Cardiac muscle cell (in vitro differentiated cells and primary cell): ENCODE measurements at regions not wholly inside any gene's neighbourhood (a gene's known extent, or its start where the extent isn't known, plus 50 kb on each side); places are given as distances from the start of the nearest gene placed in this dataset.

Experiments used
- DNase-seq, 2 donors: peaks; one replicate each; pipeline versions ENCODE4 v3.0.0 to v3.0.0-alpha.2; 2010 to 2017; ENCODE audit warnings: low read depth in 1 of 2, low spot score in 1 of 2
- H3K27ac ChIP-seq: fragments of 200-600 bp; sonication (generic); 2 replicates; pipeline ENCODE4 v1.5.1; 2016
- H3K27me3 ChIP-seq: fragments of 200-600 bp; sonication (generic); 2 replicates; pipeline ENCODE4 v1.6.0; 2016; ENCODE audit warnings: control low read depth
- H3K36me3 ChIP-seq: fragments of 200-600 bp; sonication (generic); 2 replicates; pipeline ENCODE4 v1.5.1; 2016; ENCODE audit warnings: control low read depth
- H3K4me1 ChIP-seq: fragments of 200-600 bp; sonication (generic); 2 replicates; pipeline ENCODE4 v1.8.1; 2017; ENCODE audit warnings: low read depth, mild to moderate bottlenecking, mixed run types
- H3K4me3 ChIP-seq: fragments of 200-600 bp; sonication (generic); 2 replicates; pipeline ENCODE4 v1.5.1; 2016; ENCODE audit warnings: mild to moderate bottlenecking
- H3K9me3 ChIP-seq: fragments of 200-600 bp; sonication (generic); 2 replicates; pipeline ENCODE4 v1.5.1; 2017; ENCODE audit warnings: low read depth, mild to moderate bottlenecking, control low read depth
- TF ChIP-seq, protein P1 (sequence below): IDR thresholded peaks from 2 replicates; pipeline ENCODE4 v1.5.1; 2012; ENCODE audit warnings: low read depth, mild to moderate bottlenecking, low read length

DNA sequence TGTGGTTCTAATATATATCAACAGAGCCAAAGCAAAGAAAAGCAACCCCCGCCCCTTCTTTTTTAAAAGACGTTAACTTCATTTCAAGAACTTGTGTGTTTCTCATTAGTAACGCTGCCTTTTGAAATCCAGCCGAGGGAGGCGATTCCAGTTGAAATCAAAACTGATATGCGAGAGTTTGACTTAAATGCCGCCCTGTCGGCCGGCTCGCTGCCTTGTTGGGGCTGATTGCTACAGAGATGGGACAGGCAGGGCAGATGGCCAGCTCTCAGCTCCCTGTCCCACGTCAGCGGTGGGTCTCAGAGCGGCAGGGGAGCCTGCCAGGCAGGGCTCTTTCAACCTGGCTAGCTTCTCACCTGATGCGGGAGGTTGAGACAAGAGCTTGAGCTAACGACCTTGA lies 51.9 kb upstream of the ALX4 start:
- no peak overlapping the region for H3K4me3 ChIP-seq
- H3K9me3 ChIP-seq = no peaks in the 10 kb centered on the region
- TF ChIP-seq, protein P1, sequence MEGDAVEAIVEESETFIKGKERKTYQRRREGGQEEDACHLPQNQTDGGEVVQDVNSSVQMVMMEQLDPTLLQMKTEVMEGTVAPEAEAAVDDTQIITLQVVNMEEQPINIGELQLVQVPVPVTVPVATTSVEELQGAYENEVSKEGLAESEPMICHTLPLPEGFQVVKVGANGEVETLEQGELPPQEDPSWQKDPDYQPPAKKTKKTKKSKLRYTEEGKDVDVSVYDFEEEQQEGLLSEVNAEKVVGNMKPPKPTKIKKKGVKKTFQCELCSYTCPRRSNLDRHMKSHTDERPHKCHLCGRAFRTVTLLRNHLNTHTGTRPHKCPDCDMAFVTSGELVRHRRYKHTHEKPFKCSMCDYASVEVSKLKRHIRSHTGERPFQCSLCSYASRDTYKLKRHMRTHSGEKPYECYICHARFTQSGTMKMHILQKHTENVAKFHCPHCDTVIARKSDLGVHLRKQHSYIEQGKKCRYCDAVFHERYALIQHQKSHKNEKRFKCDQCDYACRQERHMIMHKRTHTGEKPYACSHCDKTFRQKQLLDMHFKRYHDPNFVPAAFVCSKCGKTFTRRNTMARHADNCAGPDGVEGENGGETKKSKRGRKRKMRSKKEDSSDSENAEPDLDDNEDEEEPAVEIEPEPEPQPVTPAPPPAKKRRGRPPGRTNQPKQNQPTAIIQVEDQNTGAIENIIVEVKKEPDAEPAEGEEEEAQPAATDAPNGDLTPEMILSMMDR = no peak
- H3K36me3 ChIP-seq = no peaks in the 10 kb centered on the region
- H3K27me3 ChIP-seq = peaks cover 3% of the 10 kb centered on the region
- no peak overlapping the region for H3K27ac ChIP-seq
- H3K4me1 ChIP-seq = peaks cover 3% of the 10 kb centered on the region
- DNase-seq = peak in 1 of 2 donors; percentile 7

DNA sequence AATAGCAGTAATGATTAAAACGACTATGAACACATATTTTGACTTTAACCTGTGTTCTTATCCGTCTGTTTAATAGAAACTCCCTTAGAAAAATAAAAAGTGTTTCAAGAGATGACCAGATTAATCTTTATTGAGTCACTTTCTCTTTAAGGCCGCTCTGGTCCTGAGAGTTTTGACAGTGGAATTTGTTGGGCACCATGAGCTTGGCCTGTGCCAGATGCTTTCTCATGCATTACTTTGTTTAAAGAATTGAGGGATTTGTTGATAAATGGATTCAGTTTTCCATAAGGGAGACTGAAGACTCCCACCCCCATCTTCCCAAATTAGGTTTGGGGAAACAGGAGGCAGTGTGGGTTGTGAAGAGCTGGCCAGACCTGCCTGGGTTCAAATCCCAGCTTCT lies 53.2 kb upstream of the ALX4 start:
- Histone ChIP-seq H3K27me3 (peaks cover 3% of the 10 kb centered on the region), H3K36me3 (no peaks in the 10 kb centered on the region), H3K4me1 (peaks cover 3% of the 10 kb centered on the region), H3K4me3 (no peak overlapping the region), H3K27ac (no peak overlapping the region), H3K9me3 (no peaks in the 10 kb centered on the region)
- no peak for DNase-seq
- TF ChIP-seq, protein P1 = no peak

DNA sequence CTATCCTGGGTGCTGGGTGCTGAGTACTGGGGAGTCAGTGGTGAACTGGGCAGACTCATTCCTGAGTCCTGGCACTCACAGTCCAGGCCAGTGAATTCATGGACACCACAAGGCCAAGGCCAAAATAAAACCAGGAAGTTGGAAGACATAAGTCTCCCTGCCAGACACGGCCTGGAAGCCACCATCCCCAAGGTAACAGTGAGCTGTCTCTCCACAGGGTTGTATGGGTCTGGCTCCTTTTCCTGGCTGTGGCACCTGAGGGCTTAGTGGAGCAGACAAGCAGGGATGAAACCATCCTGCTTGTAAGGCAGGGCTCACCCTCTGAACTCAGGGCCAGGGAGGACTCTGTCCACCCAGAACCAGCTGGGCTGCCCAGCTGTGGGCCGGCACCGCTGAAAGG lies 54.7 kb upstream of the ALX4 start:
- Histone ChIP-seq H3K4me3 (no peak overlapping the region), H3K4me1 (peaks cover 3% of the 10 kb centered on the region), H3K36me3 (no peaks in the 10 kb centered on the region), H3K27me3 (peaks cover 3% of the 10 kb centered on the region), H3K27ac (no peak overlapping the region), H3K9me3 (no peaks in the 10 kb centered on the region)
- TF ChIP-seq, protein P1 = no peak
- DNase-seq = no peak

DNA sequence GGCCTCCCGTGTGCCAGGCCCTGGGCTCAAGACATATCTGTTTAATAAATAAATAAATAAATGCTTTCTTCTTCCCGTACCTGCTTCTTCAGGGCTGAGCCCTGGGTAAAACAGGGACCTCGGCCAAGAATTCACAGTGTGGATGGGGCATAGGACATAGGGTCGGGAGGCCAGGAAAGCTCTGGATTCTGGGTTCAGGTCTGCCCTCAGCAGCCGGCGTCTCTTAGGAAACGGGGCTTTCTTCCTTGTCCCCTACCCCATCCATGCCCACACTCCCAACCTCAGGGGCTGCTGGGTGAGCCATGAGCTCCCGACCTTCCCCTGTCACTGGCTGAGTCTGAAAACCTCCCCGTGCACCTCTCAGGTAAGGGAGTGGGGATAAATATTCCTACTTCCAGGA lies 55.7 kb upstream of the ALX4 start:
- no peak overlapping the region for H3K27ac ChIP-seq
- no peak for DNase-seq
- H3K4me1 ChIP-seq = peaks cover 3% of the 10 kb centered on the region
- peaks cover 3% of the 10 kb centered on the region for H3K27me3 ChIP-seq
- TF ChIP-seq, protein P1 = no peak
- no peaks in the 10 kb centered on the region for H3K9me3 ChIP-seq
- no peak overlapping the region for H3K4me3 ChIP-seq
- H3K36me3 ChIP-seq = no peaks in the 10 kb centered on the region

DNA sequence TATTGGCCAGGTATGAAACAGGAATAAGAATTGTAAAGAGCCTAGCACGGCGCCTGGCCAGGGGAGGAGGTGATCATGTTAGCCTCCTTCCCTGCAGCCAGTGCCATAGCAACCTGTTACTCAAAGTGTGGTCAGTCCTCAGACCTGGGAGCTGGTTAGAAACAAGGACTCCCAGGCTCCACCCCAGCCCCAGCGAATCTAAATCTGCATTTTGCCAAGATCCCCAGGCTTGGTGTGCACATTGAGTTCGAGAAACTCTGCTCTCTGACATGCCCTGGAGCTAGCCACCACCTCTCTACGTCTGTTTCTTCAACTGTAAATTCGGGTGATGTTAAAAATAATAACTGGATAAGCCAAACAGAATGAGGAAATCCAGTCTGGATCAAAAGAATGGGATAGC lies 56.1 kb upstream of the ALX4 start:
- DNase-seq = no peak

More for the DNA sequence above, 56.1 kb upstream of the ALX4 start:
- Histone ChIP-seq H3K4me3 (no peak overlapping the region), H3K27me3 (peaks cover 3% of the 10 kb centered on the region), H3K4me1 (peaks cover 3% of the 10 kb centered on the region), H3K27ac (no peak overlapping the region), H3K36me3 (no peaks in the 10 kb centered on the region), H3K9me3 (no peaks in the 10 kb centered on the region)
- TF ChIP-seq, protein P1 = no peak
